OCI-LY3 (cell line): ENCODE measurements at regions not wholly inside any gene's neighbourhood (a gene's known extent, or its start where the extent isn't known, plus 50 kb on each side); places are given as distances from the start of the nearest gene placed in this dataset.

Source experiments
- CTCF ChIP-seq: fragments of 200-600, 300-600 bp; sonication (generic); IDR thresholded peaks from 2 replicates; pipeline ENCODE4 v1.5.1; 2014; ENCODE audit warnings: antibody characterized with exemption, low read length, low read depth
- EZH2phosphoT487 ChIP-seq: fragments of 200-600 bp; shearing (Covaris generic); IDR thresholded peaks from 2 replicates; pipeline ENCODE4 v1.6.1; 2018; ENCODE audit warnings: antibody characterized with exemption, mixed run types, low read depth

- TF ChIP-seq EZH2phosphoT487: no peak
- no peak for TF ChIP-seq CTCF
Measured at GRCh38 chr2:17995593-17995992, 117.1 kb downstream of the KCNS3 start.
